Pancreas (tissue), 10 donors: ENCODE measurements at regions not wholly inside any gene's neighbourhood (a gene's known extent, or its start where the extent isn't known, plus 50 kb on each side); places are given as distances from the start of the nearest gene placed in this dataset.

Experiments
- ATAC-seq, 4 donors: fragments of 200-7000 bp; cut with Tn5 transposase; one replicate each; pipeline versions ENCODE4 v1.8.0 to v1.9.1; 2020; ENCODE audit warnings: mild to moderate bottlenecking in 4 of 4, moderate library complexity in 4 of 4
- DNase-seq, 6 donors: peaks; one replicate each; pipeline ENCODE4 v3.0.0-alpha.2; 2020
- FAIRE-seq: peaks from 2 replicates; lab custom pipeline; 2012; peaks lifted over from hg19 to GRCh38; lab: Jason Lieb, UNC
- H3K27ac ChIP-seq, 4 donors: fragments of 200-600 bp; sonication (generic); 1 replicate in 3 of 4; 2 replicates in 1 of 4; pipeline versions ENCODE4 v1.5.0 to v1.8.0; 2020
- H3K27me3 ChIP-seq, 4 donors: fragments of 200-600 bp; one replicate each; pipeline ENCODE4 v1.8.0; 2021
- H3K36me3 ChIP-seq, 3 donors: fragments of 200-600 bp; sonication (generic) in 1 of 3; one replicate each; pipeline versions ENCODE4 v1.5.0 to v1.8.0; 2020 to 2021
- H3K4me1 ChIP-seq, 3 donors: fragments of 200-600 bp; one replicate each; pipeline ENCODE4 v1.8.0; 2021
- H3K4me3 ChIP-seq, 4 donors: fragments of 200-600 bp; sonication (generic) in 2 of 4; one replicate each; pipeline versions ENCODE4 v1.5.0 to v1.8.0; 2020 to 2021
- H3K9me3 ChIP-seq, 4 donors: fragments of 200-600 bp; one replicate each; pipeline ENCODE4 v1.8.0; 2021
- CTCF ChIP-seq, 4 donors: fragments of 200-600 bp; sonication (generic) in 3 of 4; IDR thresholded peaks; one replicate each; pipeline versions ENCODE4 v1.5.0 to v1.8.0; 2021; ENCODE audit warnings: antibody characterized with exemption in 4 of 4
- WGBS, 2 donors: extraction: QIAGEN DNeasy Blood & Tissue Kit; methylation state at CpG; one replicate each; pipeline ENCODE4 v1.1.7; 2013; 5-methylcytosine and 5-hydroxymethylcytosine counted together
- intact Hi-C, 3 donors: fragments of 100-400 bp; cut with DNase I; formaldehyde crosslinking; loops; one replicate each; pipeline versions ENCODE4 v1.11.1 to v1.14.2; 2022
- donor health status: healthy with polysubstance abuse.
- donor health status: DM: no; HTN: no; CAD: no; lungs with moderate emphysema.
- donor health status: DM: no; HTN: no; CAD: no.
- donor health status: control.
- donor health status: control.
- donor health status: Bipolar disorder and iron deficiency.
- donor health status: DM: yes; HTN: yes; CAD: no.
- donor health status: DM: no; HTN: no; CAD: no.
- donor health status: DM: no; HTN: no; CAD: no.
- donor health status: DM: yes; HTN: yes; CAD: no.

GRCh38 chr17:13158494-13159240 is 140.8 kb upstream of the ELAC2 start:
- Histone ChIP-seq H3K27me3 (no peaks in the 10 kb centered on the region), H3K9me3 (no peaks in the 10 kb centered on the region), H3K36me3 (no peaks in the 10 kb centered on the region), H3K27ac (no peak overlapping the region), H3K4me1 (no peaks in the 10 kb centered on the region), H3K4me3 (no peak overlapping the region)
- ATAC-seq, result no peak
- WGBS, 2 donors, result 50 to 57% methylated on average over 2 of the region's 2 CpGs
- no peak for DNase-seq
- no peak for TF ChIP-seq CTCF (IDR thresholded peaks at IDR 0.05)
- intact Hi-C loops, result no loop called here
- no peak for FAIRE-seq

- no peak for DNase-seq
- FAIRE-seq, result no peak
- Histone ChIP-seq H3K27ac (no peak overlapping the region), H3K27me3 (no peaks in the 10 kb centered on the region), H3K4me3 (no peak overlapping the region), H3K4me1 (no peaks in the 10 kb centered on the region), H3K9me3 (no peaks in the 10 kb centered on the region), H3K36me3 (no peaks in the 10 kb centered on the region)
- ATAC-seq, result no peak
- WGBS, 2 donors, result 85 to 90% methylated on average over 5 of the region's 5 CpGs
- intact Hi-C loops, result no loop called here
- no peak for TF ChIP-seq CTCF (IDR thresholded peaks at IDR 0.05)
Measured at GRCh38 chr17:13157656-13158055, 139.8 kb upstream of the ELAC2 start.

- intact Hi-C loops, result no loop called here
- no peak for FAIRE-seq
Measured at GRCh38 chr17:13154930-13155329, 137.1 kb upstream of the ELAC2 start.

GRCh38 chr17:13154398-13154797 is 136.6 kb upstream of the ELAC2 start:
- WGBS, 2 donors, result 69 to 78% methylated on average over 2 of the region's 2 CpGs
- ATAC-seq, result no peak
- no peak for TF ChIP-seq CTCF (IDR thresholded peaks at IDR 0.05)

More at GRCh38 chr17:13154930-13155329, 137.1 kb upstream of the ELAC2 start:
- no peaks in the 10 kb centered on the region for H3K9me3 ChIP-seq
- no peak overlapping the region for H3K4me3 ChIP-seq
- H3K4me1 ChIP-seq, result no peaks in the 10 kb centered on the region
- no peaks in the 10 kb centered on the region for H3K27me3 ChIP-seq
- H3K27ac ChIP-seq, result no peak overlapping the region
- H3K36me3 ChIP-seq, result no peaks in the 10 kb centered on the region
- no peak for TF ChIP-seq CTCF (IDR thresholded peaks at IDR 0.05)
- no peak for ATAC-seq
- WGBS, 2 donors, result 78 to 82% methylated on average over 4 of the region's 4 CpGs
- no peak for DNase-seq

GRCh38 chr17:13153036-13153435 is 135.2 kb upstream of the ELAC2 start:
- no peaks in the 10 kb centered on the region for H3K9me3 ChIP-seq
- ATAC-seq, result no peak
- FAIRE-seq, result no peak
- H3K27me3 ChIP-seq, result no peaks in the 10 kb centered on the region
- DNase-seq, result no peak
- no peaks in the 10 kb centered on the region for H3K4me1 ChIP-seq
- TF ChIP-seq CTCF (IDR thresholded peaks at IDR 0.05), result no peak
- WGBS, 2 donors, result 47 to 77% methylated on average over 1 of the region's 1 CpG
- H3K27ac ChIP-seq, result no peak overlapping the region
- no peaks in the 10 kb centered on the region for H3K36me3 ChIP-seq
- no peak overlapping the region for H3K4me3 ChIP-seq
- intact Hi-C loops, result no loop called here

More at GRCh38 chr17:13154398-13154797, 136.6 kb upstream of the ELAC2 start:
- H3K36me3 ChIP-seq, result no peaks in the 10 kb centered on the region
- FAIRE-seq (no peak), DNase-seq (no peak)
- H3K4me1 ChIP-seq, result no peaks in the 10 kb centered on the region
- intact Hi-C loops, result no loop called here
- H3K4me3 ChIP-seq, result no peak overlapping the region
- H3K27ac ChIP-seq, result no peak overlapping the region
- no peaks in the 10 kb centered on the region for H3K9me3 ChIP-seq
- no peaks in the 10 kb centered on the region for H3K27me3 ChIP-seq
